HL-60 (cell line): ENCODE measurements at regions not wholly inside any gene's neighbourhood (a gene's known extent, or its start where the extent isn't known, plus 50 kb on each side); places are given as distances from the start of the nearest gene placed in this dataset.

ENCODE experiments used
- DNase-seq, 2 experiments: peaks; one replicate each; pipeline ENCODE4 v3.0.0-alpha.2; 2010 to 2020; ENCODE audit warnings: low read depth in 1 of 2, low spot score in 1 of 2
- H3K27ac ChIP-seq: fragments of 250-450 bp; sonication (Bioruptor Pico); replicated peaks from 2 replicates; pipeline ENCODE4 v1.5.1; 2020; ENCODE audit warnings: mild to moderate bottlenecking, moderate library complexity
- H3K27me3 ChIP-seq: fragments of 250-450 bp; sonication (Bioruptor Pico); 2 replicates; pipeline ENCODE4 v1.5.1; 2021; ENCODE audit warnings: mild to moderate bottlenecking, moderate library complexity; ENCODE audit not compliant: insufficient read depth, poor library complexity, severe bottlenecking
- H3K4me3 ChIP-seq: replicated peaks from 2 replicates; pipeline ENCODE4 v1.5.1; 2011; ENCODE audit warnings: mild to moderate bottlenecking, control low read depth, low read length; ENCODE audit not compliant: insufficient read depth
- CTCF ChIP-seq: IDR thresholded peaks from one replicate; pipeline ENCODE4 v1.5.1; 2011; ENCODE audit warnings: low read length, control low read depth, inconsistent platforms; ENCODE audit not compliant: insufficient read depth
- GABPA ChIP-seq: IDR thresholded peaks from 2 replicates; pipeline ENCODE4 v1.6.1; 2012; ENCODE audit warnings: low read depth
- POLR2AphosphoS5 ChIP-seq: IDR thresholded peaks from 2 replicates; pipeline ENCODE4 v1.6.1; 2012; ENCODE audit warnings: low read depth
- REST ChIP-seq: IDR thresholded peaks from 2 replicates; pipeline ENCODE4 v1.6.1; 2012; ENCODE audit warnings: low read depth; ENCODE audit not compliant: insufficient replicate concordance
- SPI1 ChIP-seq: IDR thresholded peaks from 2 replicates; pipeline ENCODE4 v1.6.1; 2012; ENCODE audit warnings: low read depth, mild to moderate bottlenecking, borderline replicate concordance

GRCh38 chr10:128210215-128211063, 84.2 kb upstream of the MKI67 start:
- Histone ChIP-seq H3K27me3 (no peaks in the 10 kb centered on the region), H3K4me3 (peak overlapping the region; percentile 39), H3K27ac (no peak overlapping the region)
- DNase-seq, result peak; percentile 21 to 22
- TF ChIP-seq POLR2AphosphoS5, result no peak
- no peak for TF ChIP-seq GABPA
- peak; percentile 51 for TF ChIP-seq CTCF
- no peak for TF ChIP-seq REST

- no peak overlapping the region for H3K4me3 ChIP-seq
Observed at GRCh38 chr10:128211064-128211504, 84.9 kb upstream of the MKI67 start.

More at GRCh38 chr10:128211064-128211504, 84.9 kb upstream of the MKI67 start:
- TF ChIP-seq CTCF (no peak), POLR2AphosphoS5 (no peak), REST (no peak), SPI1 (no peak), GABPA (no peak)
- no peaks in the 10 kb centered on the region for H3K27me3 ChIP-seq
- H3K27ac ChIP-seq, result no peak overlapping the region
- no peak for DNase-seq
